ENCODE measurements at regions not wholly inside any gene's neighbourhood (a gene's known extent, or its start where the extent isn't known, plus 50 kb on each side); places are given as distances from the start of the nearest gene placed in this dataset.

GRCh38 chr2:175442441-175442840 lies 260.9 kb upstream of the ATP5MC3 start (continued):
- no peak for TF ChIP-seq HMGXB4 (CRISPR knock-in tag; IDR thresholded peaks at IDR 0.05; ENCODE audit: borderline replicate concordance)
- TF ChIP-seq CBX2 (IDR thresholded peaks at IDR 0.05; ENCODE audit: borderline replicate concordance, low read depth), result no peak

- ChIA-PET CTCF (interaction anchor here (1.1 kb wide), 1 partner anchor 656 kb away, joined by 3 read pairs; no protein-coding TSS in a partner anchor), POLR2A (no interaction called here)
- H3K4me1 ChIP-seq, result no peaks in the 10 kb centered on the region
- H3K4me2 ChIP-seq, result no peak overlapping the region
- TF ChIP-seq SREBF2 (IDR thresholded peaks at IDR 0.05) (no peak), FOSB (CRISPR knock-in tag; IDR thresholded peaks at IDR 0.05) (no peak), RNF2 (IDR thresholded peaks at IDR 0.05; ENCODE audit: borderline replicate concordance, low read depth) (no peak), HMGXB4 (CRISPR knock-in tag; IDR thresholded peaks at IDR 0.05; ENCODE audit: borderline replicate concordance) (no peak), MAFK (IDR thresholded peaks at IDR 0.05; ENCODE audit: partially characterized antibody) (no peak), SMC3 (IDR thresholded peaks at IDR 0.05) (no peak), POLR2AphosphoS2 (conservative IDR thresholded peaks at IDR 0.05; ENCODE audit: low read length) (no peak), KDM1A (IDR thresholded peaks at IDR 0.05; ENCODE audit: low read depth) (no peak), JUN (IDR thresholded peaks at IDR 0.05) (no peak), FOXS1 (CRISPR knock-in tag; IDR thresholded peaks at IDR 0.05) (no peak), RCOR1 (IDR thresholded peaks at IDR 0.05; ENCODE audit: low read depth, low read length) (no peak), RARB (CRISPR knock-in tag; IDR thresholded peaks at IDR 0.05) (no peak), RAD21 (conservative IDR thresholded peaks at IDR 0.05 in 1 of 2, IDR thresholded peaks at IDR 0.05 in 1 of 2) (no peak), HOXB13 (CRISPR knock-in tag; IDR thresholded peaks at IDR 0.05; ENCODE audit: low read depth) (no peak), EHF (CRISPR knock-in tag; IDR thresholded peaks at IDR 0.05) (no peak)
- H3K9me3 ChIP-seq, result no peaks in the 10 kb centered on the region
- FAIRE-seq (no peak), ATAC-seq (no peak), DNase-seq (ENCODE audit: low read depth in 1 of 2, low spot score in 1 of 2) (no peak)
- H3K4me3 ChIP-seq, result no peak overlapping the region
- WGBS (ENCODE audit: missing lambda C conversion rate), result 14% methylated on average over 5 of the region's 5 CpGs
- no peak overlapping the region for H3K27ac ChIP-seq
These were observed 259.8 kb upstream of the ATP5MC3 start for GRCh38 chr2:175441181-175441761.

- no peak overlapping the region for H3K4me3 ChIP-seq
- H3K4me2 ChIP-seq, result no peak overlapping the region
- no peaks in the 10 kb centered on the region for H3K9me3 ChIP-seq
- H3K4me1 ChIP-seq, result no peaks in the 10 kb centered on the region
- FAIRE-seq (no peak), ATAC-seq (peak; percentile 59 to 73; a peak in 4 of 6 replicates), DNase-seq (ENCODE audit: low read depth in 1 of 2, low spot score in 1 of 2) (peak in 1 of 2 experiments; percentile 3)
- H3K27ac ChIP-seq, result no peak overlapping the region
- CTCF ChIA-PET, result interaction anchor here (1.2 kb wide), 1 partner anchor 24 kb away, joined by 3 read pairs; no protein-coding TSS in a partner anchor
- POLR2A ChIA-PET, result no interaction called here
- 0% methylated on average over 1 of the region's 1 CpG for WGBS (ENCODE audit: missing lambda C conversion rate)
- TF ChIP-seq MYC (IDR thresholded peaks at IDR 0.05; ENCODE audit: borderline replicate concordance, low read length), result no peak
- TF ChIP-seq ZSCAN20 (CRISPR knock-in tag; IDR thresholded peaks at IDR 0.05), result no peak
- no peak for TF ChIP-seq KDM5A (IDR thresholded peaks at IDR 0.05)
- no peak for TF ChIP-seq RAD21 (conservative IDR thresholded peaks at IDR 0.05 in 1 of 2, IDR thresholded peaks at IDR 0.05 in 1 of 2)
- TF ChIP-seq HOXB5 (CRISPR knock-in tag; IDR thresholded peaks at IDR 0.05), result no peak
- TF ChIP-seq HEYL (CRISPR knock-in tag; IDR thresholded peaks at IDR 0.05), result no peak
- TF ChIP-seq RARB (CRISPR knock-in tag; IDR thresholded peaks at IDR 0.05), result no peak
- TF ChIP-seq FOSL2 (IDR thresholded peaks at IDR 0.05), result no peak
- no peak for TF ChIP-seq FOSL2 (CRISPR knock-in tag; IDR thresholded peaks at IDR 0.05)
- no peak for TF ChIP-seq RNF2 (IDR thresholded peaks at IDR 0.05; ENCODE audit: borderline replicate concordance, low read depth)
- no peak for TF ChIP-seq CBX8 (IDR thresholded peaks at IDR 0.05)
- TF ChIP-seq POLR2A (IDR thresholded peaks at IDR 0.05; ENCODE audit: low read length), result no peak
- no peak for TF ChIP-seq HES2 (IDR thresholded peaks at IDR 0.05)
- TF ChIP-seq JUNB (IDR thresholded peaks at IDR 0.05), result no peak
These were observed 257.9 kb upstream of the ATP5MC3 start for GRCh38 chr2:175439416-175439815.
